Ishikawa (cell line): ENCODE measurements at regions not wholly inside any gene's neighbourhood (a gene's known extent, or its start where the extent isn't known, plus 50 kb on each side); places are given as distances from the start of the nearest gene placed in this dataset.

Source experiments
- CEBPB ChIP-seq: IDR thresholded peaks from 2 replicates; pipeline ENCODE4 v1.6.1; 2012
- CREB1 ChIP-seq: IDR thresholded peaks from 2 replicates; pipeline ENCODE4 v1.6.1; 2012; ENCODE audit warnings: low read depth
- EGR1 ChIP-seq: IDR thresholded peaks from 2 replicates; pipeline ENCODE4 v1.6.1; 2012
- EP300 ChIP-seq: IDR thresholded peaks from 2 replicates; pipeline ENCODE4 v1.6.1; 2012; ENCODE audit warnings: borderline replicate concordance
- FOXM1 ChIP-seq: IDR thresholded peaks from 2 replicates; pipeline ENCODE4 v1.6.1; 2012; ENCODE audit warnings: low read depth, borderline replicate concordance
- MAX ChIP-seq: IDR thresholded peaks from 2 replicates; pipeline ENCODE4 v1.6.1; 2012
- NFIC ChIP-seq: IDR thresholded peaks from 2 replicates; pipeline ENCODE4 v1.6.1; 2012
- RAD21 ChIP-seq: IDR thresholded peaks from 2 replicates; pipeline ENCODE4 v1.6.1; 2012; ENCODE audit warnings: low read depth
- REST ChIP-seq: IDR thresholded peaks from 2 replicates; pipeline ENCODE4 v1.6.1; 2012; ENCODE audit warnings: low read depth, mild to moderate bottlenecking
- TAF1 ChIP-seq: IDR thresholded peaks from 2 replicates; pipeline ENCODE4 v1.6.1; 2012; ENCODE audit warnings: low read depth, mild to moderate bottlenecking
- TCF12 ChIP-seq: IDR thresholded peaks from 2 replicates; pipeline ENCODE4 v1.6.1; 2012; ENCODE audit warnings: low read depth
- TEAD4 ChIP-seq: IDR thresholded peaks from 2 replicates; pipeline ENCODE4 v1.6.1; 2012
- USF1 ChIP-seq: IDR thresholded peaks from 2 replicates; pipeline ENCODE4 v1.6.1; 2012
- YY1 ChIP-seq: IDR thresholded peaks from 2 replicates; pipeline ENCODE4 v1.6.1; 2012; ENCODE audit warnings: low read depth
- ZBTB7A ChIP-seq: IDR thresholded peaks from 2 replicates; pipeline ENCODE4 v1.6.1; 2012; ENCODE audit warnings: low read depth

- TF ChIP-seq TAF1 (no peak), YY1 (no peak), CREB1 (no peak), USF1 (no peak), EP300 (no peak), CEBPB (no peak), MAX (no peak), TCF12 (no peak), TEAD4 (no peak), EGR1 (no peak), NFIC (no peak; the same call in 1 of the 2 replicates), ZBTB7A (no peak)
These were observed 84.6 kb upstream of the BTN3A2 start for GRCh38 chr6:26280407-26280806.

GRCh38 chr6:26284537-26285142, 80.4 kb upstream of the BTN3A2 start:
- TF ChIP-seq TEAD4 (peak; percentile 13; the same call in 1 of the 2 replicates), CEBPB (no peak), USF1 (no peak), FOXM1 (no peak), MAX (no peak), YY1 (0 out of 2 replicates have a peak, but pooled peaks have one; percentile 32), NFIC (0 out of 2 replicates have a peak, but pooled peaks have one; percentile 9), CREB1 (no peak), REST (no peak), ZBTB7A (no peak), RAD21 (no peak), EP300 (no peak), EGR1 (no peak)

GRCh38 chr6:26285143-26286134, 79.6 kb upstream of the BTN3A2 start:
- peak; percentile 74; the same call in 1 of the 2 replicates for TF ChIP-seq TAF1
- no peak for TF ChIP-seq RAD21
- peak; percentile 66; the same call in 1 of the 2 replicates for TF ChIP-seq FOXM1
- peak; percentile 46; the same call in 1 of the 2 replicates for TF ChIP-seq YY1
- peak; percentile 89 for TF ChIP-seq EP300
- peak; percentile 95 for TF ChIP-seq TEAD4
- TF ChIP-seq TCF12: peak; percentile 79; the same call in 1 of the 2 replicates
- peak; percentile 41; the same call in 1 of the 2 replicates for TF ChIP-seq MAX
- no peak for TF ChIP-seq REST
- peak; percentile 36; the same call in 1 of the 2 replicates for TF ChIP-seq CREB1
- TF ChIP-seq EGR1: no peak
- TF ChIP-seq CEBPB: peak; percentile 63; the same call in 1 of the 2 replicates

- no peak for TF ChIP-seq MAX
- peak; percentile 30 for TF ChIP-seq NFIC
- TF ChIP-seq TEAD4: peak; percentile 93
- TF ChIP-seq TCF12: peak; percentile 23; the same call in 1 of the 2 replicates
These were observed 78.7 kb upstream of the BTN3A2 start for GRCh38 chr6:26286168-26286877.
